HG03520 (cell line): ENCODE measurements at regions not wholly inside any gene's neighbourhood (a gene's known extent, or its start where the extent isn't known, plus 50 kb on each side); places are given as distances from the start of the nearest gene placed in this dataset.
A peak's percentile ranks its signal among the peaks of the same experiment; 100 is the strongest.
"Not testable (repeated sequence)": the region's sequence is repeated elsewhere in the genome, so short reads cannot be mapped to it uniquely, and the experiment has no call there.

Source experiments
- ATAC-seq: cut with Tn5 transposase; IDR thresholded peaks from one replicate; pipeline ENCODE4 v1.9.1; 2021; ENCODE audit warnings: mild to moderate bottlenecking, moderate library complexity; ENCODE audit not compliant: unreplicated experiment

GRCh38 chr1:173257805-173258204 is 50.7 kb upstream of the TNFSF4 start:
- ATAC-seq: no peak

DNA sequence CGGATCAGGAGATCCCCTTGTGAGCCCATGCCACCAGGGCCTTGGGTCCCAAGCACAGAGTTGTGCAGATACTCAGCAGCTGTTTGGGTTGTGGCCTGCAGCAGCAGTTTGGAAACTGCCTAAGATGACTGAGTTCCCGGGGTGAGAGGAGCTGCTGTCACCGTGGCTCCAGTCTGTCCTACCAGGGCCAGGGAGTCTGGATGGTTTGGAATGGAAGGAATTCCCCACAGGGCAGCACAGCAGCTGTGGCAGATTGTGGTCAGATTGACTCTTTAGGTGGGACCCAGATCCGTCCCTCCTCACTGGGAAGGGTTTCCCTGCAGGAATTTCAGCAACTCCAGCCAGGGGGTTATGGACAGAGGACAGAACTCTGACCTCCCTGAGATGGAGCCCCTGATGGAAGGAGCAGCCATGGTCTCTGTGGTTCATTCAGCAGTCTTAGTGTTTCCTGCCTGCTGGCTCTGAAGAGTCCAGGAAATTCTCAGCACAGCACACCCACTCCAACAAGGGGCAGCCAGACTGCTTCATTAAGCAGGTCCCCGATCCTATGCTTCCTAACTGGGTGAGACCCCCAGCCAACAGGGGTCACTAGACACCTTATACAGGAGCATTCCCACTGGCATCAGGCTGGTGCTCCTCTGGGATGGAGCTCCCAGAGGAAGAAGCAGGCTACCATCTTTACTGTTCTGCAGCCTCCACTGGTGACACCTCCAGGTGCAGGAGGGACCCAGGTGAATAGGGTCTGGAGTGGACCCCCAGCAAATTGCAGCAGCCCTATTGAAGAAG is 51.5 kb upstream of the TNFSF4 start:
- ATAC-seq: no peak

DNA sequence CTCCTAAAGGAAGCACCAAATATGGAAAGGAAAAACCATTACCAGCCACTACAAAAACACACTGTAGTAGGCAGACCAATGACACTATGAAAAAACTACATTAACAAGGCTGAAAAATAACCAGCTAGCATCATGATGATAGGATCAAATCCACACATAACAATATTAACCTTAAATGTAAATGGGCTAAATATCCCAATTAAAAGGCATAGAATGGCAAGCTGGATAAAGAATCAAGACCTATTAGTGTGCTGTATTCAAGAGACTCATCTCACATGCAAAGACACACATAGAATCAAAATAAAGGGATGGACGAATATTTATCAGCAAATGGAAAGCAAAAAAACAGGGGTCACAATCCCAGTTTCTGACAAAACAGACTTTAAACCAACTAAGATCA is 53.2 kb upstream of the TNFSF4 start:
- ATAC-seq: not testable (repeated sequence)

DNA sequence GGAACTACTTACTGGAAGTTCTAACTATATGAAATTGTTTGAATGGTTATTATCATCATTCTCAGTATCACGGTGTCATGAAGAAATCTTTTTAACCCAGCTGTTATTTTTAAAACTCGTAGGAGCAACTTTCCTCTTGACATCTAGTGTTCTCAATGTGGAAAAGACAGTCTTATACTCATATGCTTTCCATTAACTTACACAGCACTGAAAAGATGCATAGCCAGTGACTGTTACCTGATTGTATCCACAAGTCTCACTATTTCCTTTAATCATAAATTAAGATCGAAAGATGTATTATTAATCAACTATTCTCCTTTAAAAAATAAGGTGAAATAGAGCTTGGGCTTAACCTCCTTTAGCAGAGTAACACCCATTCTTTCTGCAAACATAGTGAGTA is 59.7 kb upstream of the TNFSF4 start:
- ATAC-seq: no peak

GRCh38 chr1:173267453-173267945 is 60.4 kb upstream of the TNFSF4 start:
- ATAC-seq: no peak

DNA sequence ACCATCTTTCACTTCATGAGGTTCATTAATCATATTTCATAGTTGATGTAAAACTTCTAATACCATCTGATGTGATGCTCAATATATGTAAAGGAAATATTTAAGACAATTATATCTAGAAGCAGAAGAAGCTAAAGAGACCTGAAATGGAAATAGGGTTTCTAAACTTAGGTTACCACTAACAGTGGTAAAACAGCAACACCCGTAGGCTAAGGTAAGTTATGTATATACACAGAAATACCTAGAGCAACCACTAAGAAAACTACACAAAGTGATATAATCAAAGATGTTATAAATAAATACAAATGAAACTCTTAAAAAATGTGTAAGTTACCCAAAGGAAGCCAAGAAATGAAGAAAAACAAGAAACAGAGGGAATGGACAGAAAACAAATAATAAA is 61.1 kb upstream of the TNFSF4 start:
- no peak for ATAC-seq

DNA sequence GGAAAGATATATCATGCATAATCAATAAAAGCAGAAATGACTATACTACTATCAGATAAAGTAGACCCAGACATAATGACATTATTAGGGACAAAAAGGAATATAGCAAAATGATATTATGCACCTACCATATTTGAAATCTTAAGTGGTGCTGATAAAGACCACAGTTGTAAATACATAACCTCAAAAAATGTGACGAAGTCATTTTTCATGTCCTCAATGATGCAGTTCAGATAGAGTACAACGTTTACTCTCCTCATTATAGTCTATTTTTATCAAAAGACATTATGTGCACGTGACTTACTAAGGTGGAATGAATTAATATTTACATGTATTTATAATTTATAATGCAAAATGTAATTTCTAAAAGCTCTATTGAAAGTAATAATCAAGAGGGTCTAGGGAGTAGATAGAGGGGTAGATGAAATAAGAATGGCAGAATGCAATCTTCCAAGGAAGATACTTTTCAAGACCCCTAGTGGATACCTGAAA is 61.7 kb upstream of the TNFSF4 start:
- no peak for ATAC-seq

- no peak for ATAC-seq
These were observed 62.5 kb upstream of the TNFSF4 start for GRCh38 chr1:173269490-173270230.

GRCh38 chr1:173270243-173270642 is 63.1 kb upstream of the TNFSF4 start:
- ATAC-seq: no peak

DNA sequence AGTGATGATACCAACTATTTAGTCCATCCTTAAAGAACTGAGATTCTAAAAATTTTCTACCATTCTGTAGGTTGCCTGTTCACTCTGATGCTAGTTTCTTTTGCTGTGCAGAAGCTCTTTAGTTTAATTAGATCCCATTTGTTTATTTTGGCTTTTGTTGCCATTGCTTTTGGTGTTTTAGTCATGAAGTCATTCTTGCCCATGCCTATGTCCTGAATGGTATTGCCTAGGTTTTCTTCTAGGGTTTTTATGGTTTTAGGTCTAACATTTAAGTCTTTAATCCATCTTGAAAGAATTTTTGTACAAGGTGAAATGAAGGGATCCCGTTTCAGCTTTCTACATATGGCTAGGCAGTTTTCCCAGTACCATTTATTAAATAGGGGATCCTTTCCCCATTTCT is 63.9 kb upstream of the TNFSF4 start:
- ATAC-seq: not testable (repeated sequence)

- ATAC-seq: no peak
These were observed 68.4 kb upstream of the TNFSF4 start for GRCh38 chr1:173275496-173275895.

DNA sequence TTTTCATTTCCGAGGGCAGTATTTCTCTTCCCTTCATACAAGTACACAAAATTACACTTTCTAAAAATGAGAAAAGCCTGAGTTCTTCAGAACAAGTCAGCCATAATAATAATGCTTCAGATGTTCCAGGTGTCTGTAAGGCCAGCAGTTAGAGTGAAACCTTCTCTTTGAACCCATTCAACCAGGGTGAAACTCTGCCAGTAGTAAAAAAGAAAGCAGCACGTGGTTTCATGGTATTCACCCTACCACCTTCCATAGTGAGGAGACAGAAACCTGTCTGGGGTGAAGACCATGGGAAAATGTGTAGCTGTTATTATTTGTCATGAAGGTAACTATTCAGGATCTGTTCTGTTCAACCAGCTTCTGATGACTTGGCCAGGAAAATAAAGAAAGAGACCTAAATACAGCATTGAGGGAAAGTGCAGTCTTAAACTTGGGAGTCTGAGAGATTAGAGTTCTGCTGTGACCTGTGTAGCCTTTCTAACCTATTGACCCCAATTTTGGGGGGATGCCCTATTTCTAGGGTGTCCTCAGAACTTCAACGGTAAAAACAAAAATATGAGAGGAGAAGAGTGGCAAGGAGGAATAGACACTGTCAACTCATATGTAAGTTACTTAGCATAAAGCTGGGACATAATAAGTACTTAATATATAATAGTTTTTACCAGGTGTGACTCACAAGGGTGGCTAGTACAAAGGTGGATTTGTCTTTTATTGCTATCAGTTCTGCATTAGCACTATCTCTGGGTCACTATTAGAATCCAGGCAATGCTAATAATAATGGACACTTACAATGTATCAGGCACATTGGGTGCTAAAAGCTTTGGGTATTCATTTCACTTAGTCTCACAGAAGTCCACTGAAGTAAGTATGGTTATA is 70.0 kb upstream of the TNFSF4 start:
- ATAC-seq: no peak

- no peak for ATAC-seq
These were observed 73.9 kb upstream of the TNFSF4 start for GRCh38 chr1:173280899-173281660.

- no peak for ATAC-seq
These were observed 77.9 kb upstream of the TNFSF4 start for GRCh38 chr1:173285048-173285447.

- ATAC-seq: no peak
These were observed 80.7 kb upstream of the TNFSF4 start for GRCh38 chr1:173287785-173288184.

DNA sequence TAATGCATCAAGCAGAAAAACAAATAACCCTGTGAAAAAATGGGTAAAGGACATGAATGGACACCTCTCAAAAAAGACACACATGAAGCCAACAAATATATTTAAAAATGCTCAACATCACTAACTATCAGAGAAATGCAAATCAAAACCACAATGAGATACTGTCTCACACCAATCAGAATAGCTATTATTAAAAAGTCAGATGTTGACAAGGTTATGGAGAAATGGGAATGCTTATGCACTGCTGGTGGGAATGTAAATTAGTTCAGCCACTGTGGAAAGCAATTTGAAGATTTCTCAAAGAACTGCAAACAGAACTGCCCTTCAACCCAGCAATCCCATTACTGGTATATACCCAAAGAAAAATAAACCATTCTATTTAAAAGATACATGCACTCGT is 86.6 kb upstream of the TNFSF4 start:
- ATAC-seq: no peak

DNA sequence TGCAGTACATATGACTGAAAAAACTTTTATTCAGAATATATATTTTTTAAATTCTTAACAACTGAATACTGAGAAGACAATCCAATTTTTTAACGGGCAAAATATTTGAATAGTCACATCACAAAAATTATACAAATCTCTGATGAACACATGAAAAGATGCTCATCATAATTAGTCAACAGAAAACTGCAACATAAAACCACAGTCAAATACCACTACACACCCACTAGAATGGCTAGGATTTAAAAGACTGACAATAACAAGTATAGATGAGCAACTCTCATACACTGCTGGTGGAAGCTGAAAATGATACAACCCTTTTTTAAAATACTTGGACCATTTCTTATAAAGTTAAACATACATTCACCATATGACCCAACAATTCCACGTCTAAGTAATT is 87.7 kb upstream of the TNFSF4 start:
- ATAC-seq: no peak

- ATAC-seq: no peak
These were observed 88.3 kb upstream of the TNFSF4 start for GRCh38 chr1:173295391-173295790.

DNA sequence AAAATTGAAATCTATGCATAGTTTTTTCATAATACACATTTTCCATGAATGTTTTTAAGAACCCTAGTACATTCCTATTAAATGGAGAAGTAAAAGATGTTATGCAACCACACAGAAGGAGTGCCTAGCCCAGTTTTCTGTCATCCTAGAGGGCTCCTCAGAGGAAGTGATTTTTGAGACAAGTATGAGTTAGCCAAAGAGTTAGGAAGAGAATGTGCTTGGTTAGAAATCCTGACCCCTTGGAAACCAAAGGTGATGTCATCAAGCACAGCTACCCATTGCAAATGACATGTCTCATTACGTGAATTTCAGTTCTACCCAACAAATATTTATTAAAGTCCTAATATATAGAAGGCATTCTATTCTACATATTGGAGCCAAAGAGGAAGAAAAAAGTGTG is 88.9 kb upstream of the TNFSF4 start:
- ATAC-seq: no peak

- peak; percentile 90 for ATAC-seq
These were observed 90.8 kb upstream of the TNFSF4 start for GRCh38 chr1:173297798-173298391.
